ENCODE measurements at regions not wholly inside any gene's neighbourhood (a gene's known extent, or its start where the extent isn't known, plus 50 kb on each side); places are given as distances from the start of the nearest gene placed in this dataset.

- Histone ChIP-seq H3K27ac (replicated peaks) (no peak overlapping the region), H3K27me3 (ENCODE audit: insufficient read depth, poor library complexity, severe bottlenecking) (no peaks in the 10 kb centered on the region), H3K4me3 (replicated peaks; ENCODE audit: insufficient read depth, low read length) (no peak overlapping the region)
- no peak for DNase-seq (ENCODE audit: low read depth in 1 of 2, low spot score in 1 of 2)
- TF ChIP-seq POLR2AphosphoS5 (IDR thresholded peaks at IDR 0.05; ENCODE audit: low read depth): no peak
- no peak for TF ChIP-seq CTCF (IDR thresholded peaks at IDR 0.05; ENCODE audit: insufficient read depth, low read length)
- no peak for TF ChIP-seq GABPA (IDR thresholded peaks at IDR 0.05; ENCODE audit: low read depth)
- no peak for TF ChIP-seq SPI1 (IDR thresholded peaks at IDR 0.05; ENCODE audit: borderline replicate concordance, low read depth)
- TF ChIP-seq REST (IDR thresholded peaks at IDR 0.05; ENCODE audit: insufficient replicate concordance, low read depth): no peak
These were observed 334.8 kb downstream of the DYSF start for GRCh38 chr2:71788186-71788525.

GRCh38 chr2:71787476-71788185 is 334.3 kb downstream of the DYSF start:
- H3K27me3 ChIP-seq (ENCODE audit: insufficient read depth, poor library complexity, severe bottlenecking): no peaks in the 10 kb centered on the region
- TF ChIP-seq SPI1 (IDR thresholded peaks at IDR 0.05; ENCODE audit: borderline replicate concordance, low read depth) (no peak), GABPA (IDR thresholded peaks at IDR 0.05; ENCODE audit: low read depth) (no peak)
- no peak overlapping the region for H3K27ac ChIP-seq (replicated peaks)
- no peak overlapping the region for H3K4me3 ChIP-seq (replicated peaks; ENCODE audit: insufficient read depth, low read length)
- no peak for DNase-seq (ENCODE audit: low read depth in 1 of 2, low spot score in 1 of 2)

GRCh38 chr2:71787108-71787415 is 333.7 kb downstream of the DYSF start:
- H3K27me3 ChIP-seq (ENCODE audit: insufficient read depth, poor library complexity, severe bottlenecking): no peaks in the 10 kb centered on the region
- TF ChIP-seq GABPA (IDR thresholded peaks at IDR 0.05; ENCODE audit: low read depth) (no peak), POLR2AphosphoS5 (IDR thresholded peaks at IDR 0.05; ENCODE audit: low read depth) (no peak), SPI1 (IDR thresholded peaks at IDR 0.05; ENCODE audit: borderline replicate concordance, low read depth) (no peak), REST (IDR thresholded peaks at IDR 0.05; ENCODE audit: insufficient replicate concordance, low read depth) (no peak), CTCF (IDR thresholded peaks at IDR 0.05; ENCODE audit: insufficient read depth, low read length) (no peak)
- no peak overlapping the region for H3K27ac ChIP-seq (replicated peaks)
- no peak for DNase-seq (ENCODE audit: low read depth in 1 of 2, low spot score in 1 of 2)
- no peak overlapping the region for H3K4me3 ChIP-seq (replicated peaks; ENCODE audit: insufficient read depth, low read length)

- H3K27ac ChIP-seq (replicated peaks): no peak overlapping the region
- DNase-seq (ENCODE audit: low read depth in 1 of 2, low spot score in 1 of 2): no peak
These were observed 333.1 kb downstream of the DYSF start for GRCh38 chr2:71786291-71787107.

More at GRCh38 chr2:71786291-71787107, 333.1 kb downstream of the DYSF start:
- no peaks in the 10 kb centered on the region for H3K27me3 ChIP-seq (ENCODE audit: insufficient read depth, poor library complexity, severe bottlenecking)
- H3K4me3 ChIP-seq (replicated peaks; ENCODE audit: insufficient read depth, low read length): no peak overlapping the region
- TF ChIP-seq GABPA (IDR thresholded peaks at IDR 0.05; ENCODE audit: low read depth) (no peak), CTCF (IDR thresholded peaks at IDR 0.05; ENCODE audit: insufficient read depth, low read length) (no peak), POLR2AphosphoS5 (IDR thresholded peaks at IDR 0.05; ENCODE audit: low read depth) (no peak)

All from HL-60 (cell line).